ENCODE measurements at regions not wholly inside any gene's neighbourhood (a gene's known extent, or its start where the extent isn't known, plus 50 kb on each side); places are given as distances from the start of the nearest gene placed in this dataset.

GRCh38 chr5:61901997-61902396 is 404.0 kb upstream of the KIF2A start:
- TF ChIP-seq REST (IDR thresholded peaks at IDR 0.05; ENCODE audit: insufficient read depth in 1 of 2, low read depth in 2 of 2, low read length in 2 of 2), result no peak
- no peak for TF ChIP-seq SIN3A (IDR thresholded peaks at IDR 0.05; ENCODE audit: borderline replicate concordance, insufficient read depth, low read length)

Data from PFSK-1 (cell line).